Endodermal cell (in vitro differentiated cells): ENCODE measurements at regions not wholly inside any gene's neighbourhood (a gene's known extent, or its start where the extent isn't known, plus 50 kb on each side); places are given as distances from the start of the nearest gene placed in this dataset.

Experiments used
- DNase-seq: peaks from one replicate; pipeline ENCODE4 v3.0.0-alpha.2; 2017
- H3K27ac ChIP-seq: 2 replicates; pipeline ENCODE4 v1.5.1; 2013; ENCODE audit warnings: mild to moderate bottlenecking, low read depth, low read length, moderate library complexity
- H3K27me3 ChIP-seq: 2 replicates; pipeline ENCODE4 v1.6.1; 2013; ENCODE audit warnings: mild to moderate bottlenecking, low read length, moderate library complexity; ENCODE audit not compliant: insufficient read depth, control insufficient read depth, poor library complexity, severe bottlenecking
- H3K36me3 ChIP-seq: 2 replicates; pipeline ENCODE4 v1.7.0; 2013; ENCODE audit warnings: mild to moderate bottlenecking, low read length, moderate library complexity; ENCODE audit not compliant: control insufficient read depth, insufficient read depth
- H3K4me1 ChIP-seq: one replicate; pipeline ENCODE4 v1.7.0; 2013; ENCODE audit warnings: low read length; ENCODE audit not compliant: control insufficient read depth, insufficient read depth
- H3K4me3 ChIP-seq: 2 replicates; pipeline ENCODE4 v1.5.1; 2013; ENCODE audit warnings: mild to moderate bottlenecking, low read length, moderate library complexity
- H3K9ac ChIP-seq: 2 replicates; pipeline ENCODE4 v1.6.1; 2013; ENCODE audit warnings: mild to moderate bottlenecking, low read length, moderate library complexity; ENCODE audit not compliant: poor library complexity, severe bottlenecking; ENCODE audit errors: extremely low read depth
- H3K9me3 ChIP-seq: 2 replicates; pipeline ENCODE4 v1.6.1; 2013; ENCODE audit warnings: mild to moderate bottlenecking, low read length, moderate library complexity; ENCODE audit not compliant: control insufficient read depth
- H3K27ac Mint-ChIP-seq: 2 replicates; pipeline ENCODE4 v1.8.0; 2020; ENCODE audit warnings: mixed read lengths
- H3K27me3 Mint-ChIP-seq: 2 replicates; pipeline ENCODE4 v1.8.0; 2021; ENCODE audit warnings: mild to moderate bottlenecking, mixed read lengths; ENCODE audit not compliant: insufficient read depth
- H3K36me3 Mint-ChIP-seq: 2 replicates; pipeline ENCODE4 v1.8.0; 2020; ENCODE audit warnings: low read depth, mixed read lengths
- H3K4me1 Mint-ChIP-seq: 2 replicates; pipeline ENCODE4 v1.8.0; 2020; ENCODE audit warnings: mixed read lengths
- H3K4me3 Mint-ChIP-seq: 2 replicates; pipeline ENCODE4 v1.8.0; 2020; ENCODE audit warnings: mild to moderate bottlenecking, moderate library complexity, mixed read lengths
- H3K9me3 Mint-ChIP-seq: 2 replicates; pipeline ENCODE4 v1.8.0; 2020; ENCODE audit warnings: mild to moderate bottlenecking, mixed read lengths
- WGBS, 2 experiments: methylation state at CpG; one replicate each; pipeline versions ENCODE4 v1.1.5 to v1.1.7; 2013; ENCODE audit warnings: missing lambda C conversion rate in 2 of 2, mixed read lengths in 1 of 2; ENCODE audit not compliant: insufficient coverage in 1 of 2, insufficient read length in 1 of 2; 5-methylcytosine and 5-hydroxymethylcytosine counted together
- TF ChIP-seq, protein P1 (sequence below): fragments of 200-600 bp; sonication (generic); conservative IDR thresholded peaks from 2 replicates; pipeline ENCODE4 v1.5.0; 2021; ENCODE audit warnings: antibody characterized with exemption, mild to moderate bottlenecking

DNA sequence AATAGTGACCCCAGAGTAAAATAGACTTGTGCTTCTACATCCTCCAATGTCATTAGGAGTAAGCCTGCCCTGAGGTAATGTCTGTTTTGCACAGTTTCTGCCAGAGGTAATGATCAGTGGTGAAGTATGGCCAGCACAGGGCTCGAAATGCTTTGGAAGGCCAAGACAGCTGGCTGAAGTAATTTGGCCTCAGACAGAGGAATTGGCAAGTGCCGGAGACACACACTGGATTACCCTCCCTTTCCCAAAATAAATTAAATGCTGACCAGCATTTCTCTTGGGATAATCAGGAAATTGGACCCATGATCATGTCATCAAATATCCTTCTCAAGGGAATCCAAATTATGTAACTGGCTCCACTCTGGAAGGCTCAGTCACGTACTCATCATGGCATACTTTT lies 379.0 kb upstream of the CHST9 start:
- Mint-ChIP-seq H3K36me3 (no peaks in the 10 kb centered on the region), H3K4me1 (peaks cover 29% of the 10 kb centered on the region), H3K9me3 (no peaks in the 10 kb centered on the region), H3K4me3 (no peak overlapping the region), H3K27me3 (peaks cover 35% of the 10 kb centered on the region), H3K27ac (no peak overlapping the region)
- H3K4me1 ChIP-seq, result peaks cover 8% of the 10 kb centered on the region
- TF ChIP-seq, protein P1, sequence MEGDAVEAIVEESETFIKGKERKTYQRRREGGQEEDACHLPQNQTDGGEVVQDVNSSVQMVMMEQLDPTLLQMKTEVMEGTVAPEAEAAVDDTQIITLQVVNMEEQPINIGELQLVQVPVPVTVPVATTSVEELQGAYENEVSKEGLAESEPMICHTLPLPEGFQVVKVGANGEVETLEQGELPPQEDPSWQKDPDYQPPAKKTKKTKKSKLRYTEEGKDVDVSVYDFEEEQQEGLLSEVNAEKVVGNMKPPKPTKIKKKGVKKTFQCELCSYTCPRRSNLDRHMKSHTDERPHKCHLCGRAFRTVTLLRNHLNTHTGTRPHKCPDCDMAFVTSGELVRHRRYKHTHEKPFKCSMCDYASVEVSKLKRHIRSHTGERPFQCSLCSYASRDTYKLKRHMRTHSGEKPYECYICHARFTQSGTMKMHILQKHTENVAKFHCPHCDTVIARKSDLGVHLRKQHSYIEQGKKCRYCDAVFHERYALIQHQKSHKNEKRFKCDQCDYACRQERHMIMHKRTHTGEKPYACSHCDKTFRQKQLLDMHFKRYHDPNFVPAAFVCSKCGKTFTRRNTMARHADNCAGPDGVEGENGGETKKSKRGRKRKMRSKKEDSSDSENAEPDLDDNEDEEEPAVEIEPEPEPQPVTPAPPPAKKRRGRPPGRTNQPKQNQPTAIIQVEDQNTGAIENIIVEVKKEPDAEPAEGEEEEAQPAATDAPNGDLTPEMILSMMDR, result no peak
- no peaks in the 10 kb centered on the region for H3K36me3 ChIP-seq
- H3K27ac ChIP-seq, result no peak overlapping the region
- no peak overlapping the region for H3K9ac ChIP-seq
- H3K4me3 ChIP-seq, result no peak overlapping the region
- H3K9me3 ChIP-seq, result no peaks in the 10 kb centered on the region
- H3K27me3 ChIP-seq, result peaks cover 25% of the 10 kb centered on the region
- DNase-seq, result no peak
- 86 to 93% methylated on average over 3 of the region's 3 CpGs for WGBS, 2 experiments

DNA sequence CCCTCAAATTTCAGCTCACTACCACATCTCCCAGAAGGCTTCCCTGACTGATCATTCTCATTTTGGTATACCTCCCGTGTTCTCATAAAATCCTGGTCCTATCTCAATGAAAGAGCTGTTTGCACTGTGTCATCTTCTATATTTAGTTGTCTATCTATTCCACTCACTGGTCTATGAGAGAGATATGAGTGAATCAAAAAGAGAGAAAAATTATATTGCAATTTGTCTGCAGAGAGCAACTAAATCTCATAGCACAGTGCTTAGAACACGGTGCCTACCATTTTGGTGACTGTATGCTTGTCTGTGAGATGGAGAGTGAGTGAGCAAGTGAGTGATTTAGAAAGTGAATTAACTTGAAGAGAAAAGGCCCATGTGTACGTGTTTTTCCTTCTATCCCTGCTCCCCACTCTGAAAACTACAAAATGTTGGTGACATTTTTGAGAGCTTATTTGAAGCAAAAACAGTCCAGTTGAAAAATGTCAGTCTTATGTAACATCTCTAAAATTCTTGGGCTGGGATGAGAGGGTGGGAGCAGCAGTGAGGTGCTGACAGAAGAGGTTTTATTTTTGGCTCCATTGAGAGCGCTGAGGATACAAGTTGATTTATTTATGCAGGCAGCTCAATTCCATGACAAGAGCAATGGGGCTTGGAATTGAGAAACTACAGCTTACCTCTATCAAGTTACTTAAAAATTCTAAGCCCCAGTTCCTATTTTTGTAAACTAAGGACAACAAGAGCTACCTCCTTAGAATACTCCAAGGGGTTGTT lies 373.5 kb upstream of the CHST9 start:
- Histone ChIP-seq H3K27ac (no peak overlapping the region), H3K27me3 (peaks cover 24% of the 10 kb centered on the region), H3K36me3 (no peaks in the 10 kb centered on the region), H3K4me1 (peaks cover 8% of the 10 kb centered on the region), H3K9ac (no peak overlapping the region), H3K4me3 (no peak overlapping the region), H3K9me3 (peaks cover 6% of the 10 kb centered on the region)
- Mint-ChIP-seq H3K27me3 (peaks cover 30% of the 10 kb centered on the region), H3K36me3 (no peaks in the 10 kb centered on the region), H3K9me3 (peaks cover 9% of the 10 kb centered on the region), H3K4me1 (peaks cover 29% of the 10 kb centered on the region), H3K27ac (no peak overlapping the region), H3K4me3 (no peak overlapping the region)
- TF ChIP-seq, protein P1, result no peak
- no peak for DNase-seq
- WGBS, 2 experiments, result 94 to 95% methylated on average over 2 to 4 of the region's 4 CpGs

DNA sequence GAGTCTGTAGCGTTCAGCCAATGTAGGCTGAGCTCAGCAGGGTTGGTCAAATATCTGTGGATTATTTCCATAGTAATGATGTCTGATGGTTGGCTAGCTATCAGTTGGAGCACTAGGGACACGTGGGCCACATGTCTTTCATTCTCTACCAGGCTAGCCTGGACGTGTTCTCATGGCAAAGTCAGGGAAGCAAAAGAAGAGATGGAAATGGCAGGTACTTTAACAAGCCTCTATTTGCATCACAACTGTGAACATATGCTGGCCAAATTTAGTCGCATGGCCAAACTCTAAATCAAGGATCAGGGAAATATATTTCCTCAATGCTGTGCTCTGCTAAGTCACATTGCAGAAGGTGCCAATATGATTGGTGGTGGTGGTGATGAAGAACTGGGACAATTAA lies 371.6 kb upstream of the CHST9 start:
- DNase-seq, result no peak
- TF ChIP-seq, protein P1, result no peak
- Histone ChIP-seq H3K4me1 (peaks cover 2% of the 10 kb centered on the region), H3K36me3 (no peaks in the 10 kb centered on the region), H3K27me3 (peaks cover 16% of the 10 kb centered on the region), H3K9me3 (peaks cover 6% of the 10 kb centered on the region), H3K27ac (no peak overlapping the region), H3K4me3 (no peak overlapping the region), H3K9ac (no peak overlapping the region)
- Mint-ChIP-seq H3K9me3 (peaks cover 9% of the 10 kb centered on the region), H3K36me3 (no peaks in the 10 kb centered on the region), H3K27ac (no peak overlapping the region), H3K4me3 (no peak overlapping the region), H3K27me3 (peaks cover 16% of the 10 kb centered on the region), H3K4me1 (peaks cover 18% of the 10 kb centered on the region)
- WGBS, 2 experiments, result 60 to 82% methylated on average over 2 to 4 of the region's 4 CpGs
